CD4-positive, alpha-beta T cell treated with Interferon gamma for 1 hour (primary cell): ENCODE measurements at regions not wholly inside any gene's neighbourhood (a gene's known extent, or its start where the extent isn't known, plus 50 kb on each side); places are given as distances from the start of the nearest gene placed in this dataset.
"Not testable (repeated sequence)": the region's sequence is repeated elsewhere in the genome, so short reads cannot be mapped to it uniquely, and the experiment has no call there.

Experiments
- DNase-seq: peaks from one replicate; pipeline ENCODE4 v3.0.0-alpha.2; 2020

DNA sequence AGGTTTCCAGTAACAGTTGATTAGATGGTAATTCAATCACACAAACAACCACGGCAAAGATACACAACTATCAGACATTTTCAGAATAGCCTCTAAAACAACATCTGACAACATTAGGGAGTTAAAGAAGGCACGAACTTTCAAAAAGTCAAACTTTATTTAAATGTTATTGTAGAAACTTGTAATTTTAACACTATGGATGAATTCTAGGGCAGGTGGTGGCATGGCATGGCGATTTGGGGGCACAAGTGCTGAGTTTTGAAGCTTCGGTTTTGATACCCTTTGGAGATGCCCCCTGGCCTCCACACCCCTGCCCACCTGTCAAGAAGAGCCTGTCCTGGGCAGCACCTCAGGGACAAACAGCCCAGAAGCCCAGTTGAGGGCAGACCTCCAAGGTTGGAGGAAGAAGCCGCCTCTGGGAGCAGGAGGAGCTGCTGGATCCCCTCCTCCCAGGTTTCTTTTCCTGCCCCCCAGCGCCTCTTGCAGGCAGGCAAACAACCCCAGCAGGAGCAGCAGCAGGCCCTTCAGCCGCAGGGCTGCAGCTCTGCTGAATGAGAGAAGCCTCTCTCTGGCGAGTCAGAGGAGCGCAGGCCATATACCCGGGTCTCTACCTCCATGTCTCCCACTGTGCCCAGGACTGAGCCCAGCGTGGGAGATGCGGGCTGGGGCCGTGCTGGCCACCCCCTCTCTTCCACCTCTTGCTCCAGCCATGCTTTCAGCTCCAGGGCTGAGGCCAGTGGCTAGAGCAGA, 102.1 kb upstream of the IGLL5 start:
- DNase-seq = no peak

DNA sequence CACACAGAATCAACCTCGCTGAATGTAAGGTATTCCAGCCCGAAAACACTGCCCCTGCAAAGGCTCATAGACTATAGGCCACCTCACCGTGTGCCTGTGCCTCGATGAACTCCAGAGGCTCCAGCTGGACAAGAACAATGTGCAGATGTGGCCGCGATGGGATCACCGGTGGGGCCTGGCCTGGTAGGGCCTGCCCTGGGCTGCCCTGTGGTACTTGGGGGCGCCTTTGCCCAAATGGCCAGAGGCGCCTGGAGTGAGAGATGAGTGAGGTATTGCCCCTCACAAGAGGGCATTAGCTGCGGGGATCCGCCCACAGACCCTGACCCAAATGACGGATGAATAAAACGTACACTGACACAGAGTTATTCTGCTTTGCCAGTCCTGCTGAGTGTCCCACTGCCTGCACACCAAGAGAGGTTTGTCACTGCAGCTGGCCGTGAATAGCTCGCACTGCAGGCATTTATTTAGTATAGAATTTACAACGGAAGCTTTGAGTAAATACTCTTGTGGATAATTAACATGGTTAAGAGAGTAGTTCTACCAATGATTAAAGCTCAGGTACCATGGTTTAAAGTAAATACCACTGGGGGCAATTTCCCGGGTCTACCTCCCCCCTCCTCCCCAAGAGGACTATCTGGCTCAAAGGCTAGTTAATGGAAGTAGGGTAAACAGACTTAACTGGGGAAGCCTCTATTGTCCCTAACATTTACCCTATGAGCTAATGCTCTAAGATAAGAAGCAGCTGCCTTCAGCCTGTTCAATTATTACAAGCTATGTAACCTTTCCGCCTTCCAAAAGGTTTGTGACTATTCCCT, 101.1 kb upstream of the IGLL5 start:
- DNase-seq = no peak

DNA sequence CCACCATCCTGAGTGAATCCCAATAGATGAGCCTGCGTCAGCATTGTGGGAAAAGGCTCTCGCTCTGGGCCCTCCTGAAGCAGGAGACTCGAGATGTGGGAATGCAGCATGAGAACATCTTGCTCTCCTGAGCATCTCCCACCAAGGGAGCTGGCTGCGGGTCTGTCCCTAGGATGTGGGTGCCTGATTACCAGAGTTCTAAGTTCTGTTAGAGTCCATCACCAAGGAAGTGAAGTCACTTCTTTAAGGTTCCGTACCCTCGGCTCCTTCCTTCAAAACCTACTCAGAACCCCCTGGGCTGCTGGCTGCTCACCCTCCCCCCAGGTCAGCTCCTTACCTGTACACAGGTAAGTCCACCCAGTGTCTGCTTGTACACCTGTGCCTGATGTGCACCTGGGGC, 100.5 kb upstream of the IGLL5 start:
- DNase-seq = no peak

DNA sequence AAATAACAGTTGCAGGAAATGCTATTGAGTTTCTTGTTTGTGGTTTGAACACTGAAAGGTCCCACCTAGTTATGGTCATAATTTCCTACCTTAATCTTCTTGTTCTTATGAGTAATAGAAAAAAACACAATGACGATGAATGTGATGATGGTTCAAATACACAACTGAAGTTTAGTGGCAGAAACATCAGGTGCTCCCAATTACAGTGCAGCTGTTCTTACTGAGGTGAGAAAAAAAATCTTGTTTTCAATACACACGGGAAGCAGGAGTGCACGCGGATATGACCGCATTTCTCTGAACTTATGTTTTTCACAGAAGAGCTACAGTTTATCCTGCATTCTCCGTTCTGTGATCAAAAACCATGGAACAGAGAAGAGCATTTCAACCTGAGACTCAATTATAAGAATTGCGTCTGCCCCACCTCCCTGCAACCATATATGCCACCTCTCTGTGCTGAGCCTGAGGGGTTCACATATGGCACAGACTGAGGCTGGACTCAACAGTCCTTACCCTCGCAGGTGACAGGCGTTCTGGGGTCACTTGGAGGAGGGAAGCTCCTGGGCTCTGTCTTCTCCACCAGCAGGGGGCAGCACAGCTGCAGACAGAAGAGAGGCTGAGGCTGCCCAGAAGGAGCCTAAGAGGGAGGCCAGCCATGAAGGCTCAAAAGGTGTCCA, 99.7 kb upstream of the IGLL5 start:
- peak; percentile 63 for DNase-seq

DNA sequence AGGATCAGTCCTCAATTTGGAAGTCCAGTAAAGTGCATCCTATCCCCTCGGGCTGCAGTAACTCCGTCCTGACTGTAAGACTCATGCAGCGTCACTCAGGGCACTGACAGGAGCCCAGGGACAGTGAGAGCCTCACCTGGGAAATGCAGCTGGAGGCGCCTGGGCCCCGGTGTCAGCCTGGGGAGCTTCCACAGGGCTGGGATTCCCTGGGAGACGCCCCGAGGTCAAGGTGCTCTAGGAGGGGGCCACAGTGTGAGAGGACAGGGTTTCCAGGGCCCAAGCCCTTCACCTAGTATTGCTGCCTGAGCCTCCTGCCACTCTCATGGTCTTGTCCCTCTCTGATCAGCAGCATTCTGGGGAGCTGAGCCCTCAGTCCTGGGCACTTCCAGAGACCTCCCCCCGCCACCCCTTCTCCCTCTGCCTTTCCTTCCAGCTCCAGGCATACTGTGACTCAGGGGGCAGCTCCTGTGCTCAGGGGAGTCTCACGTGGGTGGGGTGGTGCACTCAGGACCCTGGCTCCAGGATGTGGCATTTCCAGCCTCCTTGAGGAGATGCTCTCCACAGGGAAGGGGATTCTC, 99.1 kb upstream of the IGLL5 start:
- no peak for DNase-seq

DNA sequence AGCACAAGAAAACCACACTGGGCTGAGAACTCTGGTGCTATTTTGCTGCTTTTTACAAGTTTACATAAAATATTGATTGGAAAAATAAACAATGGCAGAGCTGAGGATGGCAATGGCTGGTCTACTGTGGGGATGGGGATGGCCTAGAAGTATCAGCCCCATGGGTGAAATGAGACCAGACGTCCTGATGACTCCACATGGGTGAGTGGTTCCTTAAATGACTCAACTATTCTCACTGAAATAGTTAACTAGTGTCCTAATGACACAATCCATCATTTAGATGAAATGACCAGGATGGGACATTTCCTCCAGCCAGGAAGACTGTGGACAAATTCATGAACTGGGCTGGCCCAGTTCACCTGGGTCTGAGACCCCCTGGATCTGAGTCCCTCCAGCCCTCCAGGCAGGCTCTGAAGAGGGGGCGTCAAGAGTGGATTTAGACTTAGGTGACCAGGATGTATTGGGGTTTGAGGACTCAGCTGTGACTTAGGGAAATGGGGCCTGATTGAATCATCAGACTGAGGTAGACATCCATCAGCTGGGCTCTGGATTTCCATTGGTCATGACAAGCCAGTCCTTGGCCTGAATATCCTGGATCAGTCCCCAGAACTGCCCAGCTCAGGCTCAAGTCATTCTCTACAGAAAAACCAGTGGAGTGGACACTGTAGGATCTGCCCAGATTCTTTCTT, 98.2 kb upstream of the IGLL5 start:
- DNase-seq = no peak

DNA sequence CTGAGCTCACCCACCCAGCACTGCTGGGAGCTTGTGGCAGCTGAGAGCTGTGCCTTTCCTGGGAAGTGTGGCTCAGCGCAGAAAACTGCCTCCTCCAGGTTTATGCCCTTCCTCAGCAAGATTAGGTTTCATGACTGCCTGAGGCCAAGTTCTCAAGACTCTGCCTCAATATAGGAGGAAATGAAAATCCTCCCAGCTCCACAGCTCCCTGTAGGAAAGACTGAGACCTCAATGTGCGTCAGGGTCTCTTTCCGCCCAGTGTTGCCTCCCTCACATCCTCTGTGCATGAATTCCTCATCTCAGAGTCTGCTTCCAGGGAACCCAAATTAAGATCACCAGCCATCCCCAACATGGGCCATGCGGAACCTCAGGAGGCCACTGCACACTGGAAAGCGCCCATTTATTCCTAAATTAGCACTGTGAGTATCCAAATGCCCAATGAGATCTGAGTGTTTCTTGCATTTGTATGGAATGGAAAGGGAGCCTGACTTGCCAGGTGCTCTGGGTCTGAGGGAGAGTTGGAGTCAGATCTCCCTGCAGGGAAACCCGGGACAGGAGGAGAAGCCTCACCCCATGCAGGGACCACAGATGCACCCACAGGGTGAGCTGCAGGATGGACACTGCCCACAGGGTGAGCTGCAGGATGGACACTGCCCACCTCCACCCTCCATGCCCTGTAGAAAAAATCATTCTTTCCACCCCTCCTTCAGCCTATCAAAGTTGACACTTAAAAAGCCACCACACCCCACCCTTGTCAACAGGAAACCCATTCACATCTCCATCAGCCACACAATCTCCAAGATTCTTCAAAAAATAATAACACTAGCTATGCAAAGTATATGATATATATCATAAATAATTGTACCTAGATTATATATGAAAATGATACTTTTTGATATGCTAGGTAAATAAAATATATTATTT, 97.4 kb upstream of the IGLL5 start:
- DNase-seq = no peak

DNA sequence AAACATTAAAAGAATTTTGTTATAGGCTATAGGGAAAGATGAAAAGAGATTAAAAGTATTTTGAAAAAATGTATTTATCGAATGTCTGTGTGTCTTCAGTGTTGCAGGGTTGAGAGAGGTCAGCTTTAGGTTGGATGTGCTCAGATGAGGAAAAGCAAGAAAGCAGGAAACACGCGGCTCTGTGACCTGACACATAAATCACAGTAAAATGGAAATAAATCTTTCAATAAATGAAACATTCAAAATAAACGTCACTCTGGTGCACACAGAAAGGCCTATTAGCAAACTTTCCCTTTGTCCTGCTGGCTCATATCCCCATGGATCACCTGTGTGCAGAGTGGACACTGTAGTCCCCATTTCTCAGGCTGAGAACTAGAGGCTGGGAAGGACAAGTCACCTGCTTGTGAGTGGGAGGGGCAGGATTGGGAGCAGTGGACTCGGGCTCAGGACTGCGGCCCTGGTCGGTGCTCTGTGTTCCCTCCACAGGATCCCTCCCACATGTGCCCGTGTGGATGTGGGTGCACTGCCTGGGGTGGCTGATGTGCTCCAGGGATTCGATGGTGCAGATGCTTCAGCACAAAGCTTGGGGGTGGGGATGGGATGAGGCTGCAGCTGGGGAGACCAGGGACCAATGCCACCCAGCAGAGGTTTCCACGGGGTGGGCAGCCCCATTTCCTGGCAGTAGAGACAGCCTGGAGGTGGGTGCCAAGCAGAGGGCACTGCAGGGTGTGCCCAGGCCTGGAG, 96.0 kb upstream of the IGLL5 start:
- no peak for DNase-seq

DNA sequence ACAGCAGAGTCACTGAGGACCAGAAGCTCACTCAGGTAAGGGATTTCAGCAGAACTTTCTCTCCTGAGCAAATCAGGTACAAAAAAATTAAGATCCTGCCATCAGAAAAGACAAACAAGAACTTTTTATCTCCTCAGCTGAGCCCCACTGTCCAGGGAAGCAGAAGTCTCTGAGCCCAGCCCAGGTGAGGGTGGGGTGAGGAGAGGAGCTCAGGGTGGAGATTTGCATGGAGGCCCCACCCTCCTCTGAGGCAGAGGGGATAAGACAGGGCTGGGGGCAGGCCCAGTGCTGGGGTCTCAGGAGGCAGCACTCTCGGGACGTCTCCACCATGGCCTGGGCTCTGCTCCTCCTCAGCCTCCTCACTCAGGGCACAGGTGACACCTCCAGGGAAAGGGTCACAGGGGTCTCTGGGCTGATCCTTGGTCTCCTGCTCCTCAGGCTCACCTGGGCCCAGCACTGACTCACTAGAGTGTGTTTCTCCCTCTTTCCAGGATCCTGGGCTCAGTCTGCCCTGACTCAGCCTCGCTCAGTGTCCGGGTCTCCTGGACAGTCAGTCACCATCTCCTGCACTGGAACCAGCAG, 95.3 kb upstream of the IGLL5 start:
- DNase-seq = not testable (repeated sequence)

DNA sequence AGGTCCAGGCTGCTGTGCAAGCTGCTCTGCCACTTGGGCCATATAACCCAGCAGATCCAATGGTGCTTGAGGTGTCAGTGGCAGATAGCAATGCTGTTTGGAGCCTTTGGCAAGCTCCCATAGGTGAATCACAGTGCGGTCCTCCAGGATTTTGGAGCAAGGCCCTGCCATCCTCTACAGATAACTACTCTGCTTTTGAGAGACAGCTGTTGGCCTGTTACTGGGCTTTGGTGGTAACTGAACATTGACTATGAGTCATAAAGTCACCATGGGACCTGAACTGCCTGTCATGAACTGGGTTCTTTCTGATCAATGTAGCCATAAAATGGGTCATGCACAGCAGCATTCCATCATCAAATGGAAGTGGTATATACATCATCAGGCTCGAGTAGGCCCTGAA, 92.0 kb upstream of the IGLL5 start:
- not testable (repeated sequence) for DNase-seq

DNA sequence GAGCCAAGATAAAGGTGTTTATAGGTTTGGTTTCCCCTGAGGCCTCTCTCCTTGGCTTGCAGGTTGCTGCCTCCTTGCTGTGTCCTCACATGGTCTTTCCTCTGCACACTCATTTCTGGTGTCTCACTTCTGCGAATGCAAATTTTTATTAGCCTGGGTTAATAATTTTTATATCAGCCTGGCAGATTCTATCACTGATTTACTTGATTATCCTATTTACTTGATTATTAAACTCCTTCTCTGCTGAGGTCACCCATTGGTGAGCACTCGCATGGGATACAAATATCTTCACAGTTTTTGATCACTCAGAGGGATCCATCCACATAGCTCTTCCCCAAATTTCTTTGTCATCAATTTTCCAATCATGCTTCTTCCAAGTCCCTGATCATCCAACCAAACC, 90.9 kb upstream of the IGLL5 start:
- DNase-seq = no peak

DNA sequence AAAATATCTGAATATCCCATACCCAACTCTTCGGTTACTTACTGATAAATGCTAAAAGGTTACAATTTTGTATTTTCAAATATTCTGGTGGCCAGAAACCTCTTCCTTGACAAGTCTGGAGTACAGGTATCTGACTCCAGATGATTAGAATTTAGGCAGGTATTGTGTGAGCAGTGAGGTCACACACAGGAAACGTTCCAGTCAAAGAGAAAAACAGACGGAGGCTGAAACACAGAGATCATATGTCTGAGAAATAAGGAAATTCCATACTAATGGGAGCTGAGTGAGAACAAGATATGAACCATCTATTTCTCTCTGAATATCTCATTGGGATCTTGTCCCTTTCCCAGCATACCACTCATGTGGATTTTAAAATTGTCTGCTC, 89.4 kb upstream of the IGLL5 start:
- no peak for DNase-seq

DNA sequence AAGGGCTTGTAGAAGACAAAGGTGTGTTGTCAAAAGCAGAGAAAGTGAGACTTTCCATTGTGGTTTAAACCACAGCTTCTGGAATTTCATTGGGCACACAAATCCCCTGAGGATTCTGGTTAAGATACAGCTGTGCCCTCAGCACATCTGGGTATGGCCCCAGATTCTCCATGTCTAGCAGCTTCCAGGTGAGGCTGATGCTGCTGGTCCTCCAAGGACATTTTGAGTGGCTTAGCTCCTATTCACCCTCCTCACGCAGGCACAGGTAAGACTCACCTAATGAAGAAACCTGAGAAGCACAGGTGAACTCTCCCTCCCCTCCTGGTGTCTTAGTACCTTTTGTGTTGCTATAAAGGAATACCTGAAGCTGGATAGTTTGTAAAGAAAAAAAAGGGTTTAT, 88.9 kb upstream of the IGLL5 start:
- no peak for DNase-seq

DNA sequence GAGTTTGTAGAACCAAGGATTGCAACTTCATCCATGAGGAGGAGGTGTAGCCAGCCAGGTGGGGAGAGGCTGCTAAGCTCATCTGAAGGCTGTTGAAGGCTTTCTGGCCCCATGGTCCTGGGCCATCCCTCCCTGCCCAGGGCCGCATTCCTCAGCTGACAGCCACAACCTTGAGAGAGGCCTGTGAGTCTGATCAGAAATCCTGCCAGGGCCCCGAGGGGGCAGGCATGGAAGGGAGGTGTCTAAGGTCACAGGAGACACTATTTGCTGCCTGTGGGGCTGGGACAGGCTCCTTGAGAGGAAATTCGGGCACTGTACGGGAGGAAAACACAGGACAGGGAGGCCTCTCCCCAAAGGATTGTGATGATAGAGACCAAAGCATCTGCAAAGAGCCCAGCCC, 88.1 kb upstream of the IGLL5 start:
- DNase-seq = no peak

DNA sequence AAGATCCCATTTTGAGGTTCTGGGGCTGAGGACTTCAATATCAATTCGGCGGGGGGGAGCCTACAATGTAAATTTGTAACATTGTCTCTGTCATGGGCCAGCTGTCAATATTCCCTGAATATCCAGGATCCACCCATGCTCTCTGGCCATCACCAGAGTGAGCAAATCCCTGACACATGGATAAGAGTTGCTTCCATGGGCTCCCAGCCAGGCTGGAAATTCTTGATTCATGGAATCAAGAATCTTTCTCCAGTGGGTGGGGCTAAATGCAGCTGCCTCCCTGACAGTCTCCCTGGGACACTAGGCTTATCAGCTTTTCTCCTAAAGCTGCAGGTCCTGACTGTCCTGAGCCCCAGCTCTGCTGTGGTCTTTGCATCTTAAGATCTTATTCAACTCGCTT, 86.9 kb upstream of the IGLL5 start:
- no peak for DNase-seq

DNA sequence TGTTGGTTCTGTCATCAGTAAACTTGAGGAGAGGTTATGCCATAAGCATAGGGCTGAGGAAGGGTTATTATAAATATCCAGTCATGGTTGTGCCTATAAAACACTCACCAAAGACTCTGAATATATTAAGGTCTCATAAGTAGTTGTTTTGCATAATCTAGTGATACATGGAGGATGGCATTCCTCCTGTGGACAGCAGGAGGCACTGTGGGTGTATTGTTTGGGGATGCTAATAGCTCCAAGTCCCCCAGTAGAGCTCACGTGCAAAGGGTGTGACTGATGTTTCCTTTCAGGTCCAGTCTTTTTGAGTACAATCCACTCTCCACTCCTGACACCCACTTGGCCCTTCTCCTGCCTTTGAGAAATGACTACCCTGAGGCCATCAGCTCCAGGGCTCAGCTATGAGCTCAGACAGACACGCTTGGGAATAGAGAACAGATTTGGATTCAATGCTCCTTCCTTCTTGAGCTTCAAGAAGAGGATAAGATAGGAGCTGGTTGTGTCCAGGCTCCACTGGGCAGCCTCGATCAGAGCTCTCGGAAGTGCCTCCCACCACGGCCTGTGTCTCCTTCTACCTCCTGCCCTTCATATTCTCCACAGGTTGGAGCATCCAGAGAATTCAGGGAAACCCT, 85.2 kb upstream of the IGLL5 start:
- peak; percentile 52 for DNase-seq

DNA sequence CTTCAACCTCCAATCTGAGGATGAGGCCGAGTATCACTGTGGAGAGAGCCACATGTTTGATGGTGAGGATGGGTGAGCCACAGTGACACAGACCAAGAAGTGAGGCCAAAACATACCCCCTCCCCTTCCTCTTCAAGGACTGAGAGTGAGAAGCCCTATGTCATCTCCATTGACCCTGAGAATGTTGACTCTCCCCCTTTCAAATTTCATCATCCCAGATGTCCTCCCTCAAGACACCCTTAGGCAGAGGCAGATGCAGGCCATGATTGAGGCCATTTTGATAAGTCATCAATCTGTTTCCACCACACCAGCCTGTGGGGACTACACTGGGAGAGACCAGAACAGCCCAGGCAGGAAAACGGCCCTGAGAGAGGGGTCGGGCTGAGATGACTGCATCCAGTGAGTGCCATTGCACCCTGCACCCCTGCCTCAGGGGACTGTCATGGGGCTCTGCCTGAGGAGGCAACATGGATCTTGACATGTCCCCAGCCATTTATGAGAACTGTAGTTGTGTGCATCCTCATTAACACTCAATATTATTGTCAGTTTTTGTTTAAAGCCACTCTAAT, 84.2 kb upstream of the IGLL5 start:
- no peak for DNase-seq

DNA sequence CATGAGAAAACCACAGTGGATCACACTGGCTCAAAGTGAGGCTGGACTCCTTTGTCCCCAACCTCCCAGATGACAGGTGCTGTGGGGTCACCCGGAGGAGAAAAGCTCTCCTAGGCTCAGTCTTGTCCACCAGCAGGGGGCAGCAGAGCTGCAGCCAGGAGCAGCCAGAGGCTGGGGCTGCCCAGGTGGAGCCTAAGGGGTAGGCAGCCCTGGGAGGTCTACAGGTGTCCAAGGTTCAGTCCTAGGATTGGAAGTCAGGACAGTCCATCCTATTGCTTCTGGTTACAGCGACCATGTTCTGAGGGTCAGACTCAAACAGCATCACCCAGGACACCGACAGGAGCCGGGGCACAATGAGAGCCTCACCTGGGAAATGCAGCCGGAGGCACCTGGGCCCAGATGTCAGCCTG, 77.6 kb upstream of the IGLL5 start:
- peak; percentile 64 for DNase-seq

DNA sequence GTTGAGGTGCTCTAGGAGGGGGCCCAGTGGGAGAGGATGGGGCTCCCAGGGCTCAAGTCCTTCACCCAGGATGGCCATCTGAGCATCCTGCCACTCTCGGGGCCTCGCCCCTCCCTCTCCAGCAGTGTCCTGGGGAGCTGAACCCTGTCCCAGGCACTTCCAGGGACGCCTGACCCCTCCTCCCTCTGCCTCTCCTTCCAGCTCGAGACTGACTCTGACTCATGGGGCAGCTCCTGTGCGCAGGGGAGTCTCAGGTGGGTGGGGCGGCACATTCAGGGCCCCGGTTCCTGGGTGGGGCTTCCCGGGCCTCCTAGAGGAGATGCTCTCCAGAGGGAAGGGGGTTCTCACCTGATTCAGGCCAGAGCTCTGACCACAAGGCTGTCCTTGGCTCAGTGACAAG, 77.1 kb upstream of the IGLL5 start:
- DNase-seq = no peak
